Kidney (tissue), 13 donors: ENCODE measurements at regions not wholly inside any gene's neighbourhood (a gene's known extent, or its start where the extent isn't known, plus 50 kb on each side); places are given as distances from the start of the nearest gene placed in this dataset.

ENCODE experiments used
- DNase-seq, 5 donors: peaks; one replicate each; pipeline ENCODE4 v3.0.0-alpha.2; 2013 to 2020
- FAIRE-seq: peaks from 2 replicates; lab custom pipeline; 2012; peaks lifted over from hg19 to GRCh38; lab: Jason Lieb, UNC
- H3K27ac ChIP-seq, 2 donors: one replicate each; pipeline ENCODE4 v1.7.0; 2013; ENCODE audit warnings: low read depth in 2 of 2, low read length in 2 of 2, inconsistent platforms in 1 of 2
- H3K27me3 ChIP-seq: one replicate; pipeline ENCODE4 v1.7.1; 2013; ENCODE audit warnings: low read length, inconsistent platforms; ENCODE audit not compliant: control insufficient read depth, insufficient read depth
- H3K36me3 ChIP-seq, 3 donors: one replicate each; pipeline versions ENCODE4 v1.7.0 to v1.7.1; 2013; ENCODE audit warnings: low read length in 3 of 3, control low read depth in 1 of 3, inconsistent platforms in 1 of 3; ENCODE audit not compliant: insufficient read depth in 3 of 3, control insufficient read depth in 2 of 3
- H3K4me1 ChIP-seq, 3 donors: one replicate each; pipeline versions ENCODE4 v1.7.0 to v1.7.1; 2013; ENCODE audit warnings: low read length in 3 of 3, inconsistent platforms in 1 of 3, low read depth in 1 of 3; ENCODE audit not compliant: control insufficient read depth in 2 of 3, insufficient read depth in 2 of 3
- H3K4me3 ChIP-seq, 3 donors: one replicate each; pipeline versions ENCODE4 v1.7.0 to v1.8.1; 2013; ENCODE audit warnings: low read length in 3 of 3, control low read depth in 1 of 3, inconsistent platforms in 1 of 3
- H3K9ac ChIP-seq, 3 donors: one replicate each; pipeline versions ENCODE4 v1.7.0 to v1.7.1; 2013; ENCODE audit warnings: low read length in 3 of 3, control low read depth in 1 of 3, inconsistent platforms in 1 of 3
- H3K9me3 ChIP-seq, 3 donors: one replicate each; pipeline versions ENCODE4 v1.7.0 to v1.7.1; 2013; ENCODE audit warnings: low read length in 3 of 3, control low read depth in 1 of 3, inconsistent platforms in 1 of 3; ENCODE audit not compliant: control insufficient read depth in 2 of 3, insufficient read depth in 1 of 3
- CTCF ChIP-seq: IDR thresholded peaks from 3 replicates; pipeline ENCODE4 v1.5.1; 2012; ENCODE audit warnings: mild to moderate bottlenecking, moderate library complexity, borderline replicate concordance; ENCODE audit not compliant: insufficient read depth; ENCODE audit errors: extremely low read depth
- intact Hi-C: fragments of 100-400 bp; cut with DNase I; formaldehyde crosslinking; loops from one replicate; pipeline ENCODE4 v1.11.1; 2022
- donor health status: control.
- donor health status: control.
- donor health status: control.
- donor health status: control.
- donor health status: control.
- donor health status: DM: yes; HTN: yes; CAD: no.
- donor health status: Normal renal cell carcinoma (clear cell type).

GRCh38 chr18:45467293-45467692, 148.0 kb upstream of the SLC14A2 start:
- no peak overlapping the region for H3K27ac ChIP-seq
- FAIRE-seq (no peak), DNase-seq (no peak)
- no peak for TF ChIP-seq CTCF
- H3K9me3 ChIP-seq, result no peaks in the 10 kb centered on the region
- H3K4me1 ChIP-seq, result peaks cover 0 to under 1% (median 0%) of the 10 kb centered on the region in 3 donors
- H3K36me3 ChIP-seq, result no peaks in the 10 kb centered on the region
- H3K4me3 ChIP-seq, result no peak overlapping the region
- intact Hi-C loops, result no loop called here
- H3K9ac ChIP-seq, result no peak overlapping the region
- no peaks in the 10 kb centered on the region for H3K27me3 ChIP-seq

DNA sequence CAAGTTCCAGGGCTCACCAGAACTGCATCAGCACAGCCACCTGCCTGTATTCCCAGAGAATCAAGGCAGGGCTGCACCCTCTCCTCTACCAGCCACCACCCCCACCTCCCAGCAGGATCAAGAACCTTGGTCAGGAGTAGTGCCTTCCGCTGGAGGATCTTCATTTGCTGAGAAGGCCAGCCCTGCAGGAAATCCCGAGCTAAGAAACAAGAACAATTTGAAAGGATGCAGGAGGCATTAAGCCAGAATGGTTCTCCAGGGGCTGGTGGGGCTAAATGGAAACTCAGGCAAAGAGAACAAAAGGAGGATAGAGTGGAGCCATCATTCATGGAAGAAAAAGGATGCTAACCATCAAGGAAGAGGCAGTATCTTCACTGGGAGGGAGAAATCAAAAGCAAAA, 147.3 kb upstream of the SLC14A2 start:
- intact Hi-C loops, result no loop called here
- FAIRE-seq, result no peak
- no peak for TF ChIP-seq CTCF

GRCh38 chr18:45478889-45479288, 136.4 kb upstream of the SLC14A2 start:
- FAIRE-seq, result no peak
- no peak overlapping the region for H3K4me3 ChIP-seq
- no peaks in the 10 kb centered on the region for H3K4me1 ChIP-seq
- intact Hi-C loops, result no loop called here
- no peaks in the 10 kb centered on the region for H3K27me3 ChIP-seq
- DNase-seq, result no peak
- H3K9ac ChIP-seq, result no peak overlapping the region
- H3K9me3 ChIP-seq, result no peaks in the 10 kb centered on the region
- no peaks in the 10 kb centered on the region for H3K36me3 ChIP-seq
- no peak for TF ChIP-seq CTCF
- H3K27ac ChIP-seq, result no peak overlapping the region

More for the DNA sequence above, 147.3 kb upstream of the SLC14A2 start:
- H3K9me3 ChIP-seq, result no peaks in the 10 kb centered on the region
- no peaks in the 10 kb centered on the region for H3K4me1 ChIP-seq
- DNase-seq, result no peak
- H3K27me3 ChIP-seq, result no peaks in the 10 kb centered on the region
- no peak overlapping the region for H3K4me3 ChIP-seq
- H3K27ac ChIP-seq, result no peak overlapping the region
- no peak overlapping the region for H3K9ac ChIP-seq
- no peaks in the 10 kb centered on the region for H3K36me3 ChIP-seq
